T-helper 17 cell (primary cell): ENCODE measurements at regions not wholly inside any gene's neighbourhood (a gene's known extent, or its start where the extent isn't known, plus 50 kb on each side); places are given as distances from the start of the nearest gene placed in this dataset.

Experiments used
- ATAC-seq: fragments of 150-1000 bp; cut with Tn5 transposase; 2 replicates; pipeline ENCODE4 v1.10.0; 2021; ENCODE audit warnings: mild to moderate bottlenecking, moderate library complexity
- DNase-seq, 3 donors: peaks; one replicate each; pipeline versions ENCODE4 v3.0.0 to v3.0.0-alpha.2; 2020 to 2021
- H3K9me3 ChIP-seq: one replicate; pipeline ENCODE4 v1.7.0; 2013; ENCODE audit warnings: low read length, mild to moderate bottlenecking; ENCODE audit not compliant: control insufficient read depth, poor library complexity, severe bottlenecking
- H3K27ac Mint-ChIP-seq: one replicate; pipeline ENCODE4 v1.8.0; 2022; ENCODE audit warnings: mild to moderate bottlenecking, moderate library complexity, mixed read lengths
- H3K27me3 Mint-ChIP-seq: one replicate; pipeline ENCODE4 v1.8.0; 2022; ENCODE audit warnings: mixed read lengths
- H3K36me3 Mint-ChIP-seq: one replicate; pipeline ENCODE4 v1.8.0; 2022; ENCODE audit warnings: low read depth, mixed read lengths
- H3K4me1 Mint-ChIP-seq: one replicate; pipeline ENCODE4 v1.8.0; 2022; ENCODE audit warnings: mild to moderate bottlenecking, mixed read lengths
- H3K4me3 Mint-ChIP-seq: one replicate; pipeline ENCODE4 v1.8.0; 2022; ENCODE audit warnings: mild to moderate bottlenecking, moderate library complexity, mixed read lengths

- Mint-ChIP-seq H3K36me3 (no peaks in the 10 kb centered on the region), H3K4me3 (no peak overlapping the region), H3K27me3 (no peaks in the 10 kb centered on the region), H3K4me1 (no peaks in the 10 kb centered on the region), H3K27ac (no peak overlapping the region)
- ATAC-seq, result no peak
- no peak for DNase-seq
- H3K9me3 ChIP-seq, result no peaks in the 10 kb centered on the region
These were observed 553.4 kb downstream of the ZIC1 start for GRCh38 chr3:147962408-147963164.

GRCh38 chr3:147963711-147964110 is 554.5 kb downstream of the ZIC1 start:
- no peak for ATAC-seq
- no peak for DNase-seq
- no peaks in the 10 kb centered on the region for H3K27me3 Mint-ChIP-seq
- H3K27ac Mint-ChIP-seq, result no peak overlapping the region
- H3K9me3 ChIP-seq, result no peaks in the 10 kb centered on the region
- H3K36me3 Mint-ChIP-seq, result no peaks in the 10 kb centered on the region
- no peaks in the 10 kb centered on the region for H3K4me1 Mint-ChIP-seq
- H3K4me3 Mint-ChIP-seq, result no peak overlapping the region

DNA sequence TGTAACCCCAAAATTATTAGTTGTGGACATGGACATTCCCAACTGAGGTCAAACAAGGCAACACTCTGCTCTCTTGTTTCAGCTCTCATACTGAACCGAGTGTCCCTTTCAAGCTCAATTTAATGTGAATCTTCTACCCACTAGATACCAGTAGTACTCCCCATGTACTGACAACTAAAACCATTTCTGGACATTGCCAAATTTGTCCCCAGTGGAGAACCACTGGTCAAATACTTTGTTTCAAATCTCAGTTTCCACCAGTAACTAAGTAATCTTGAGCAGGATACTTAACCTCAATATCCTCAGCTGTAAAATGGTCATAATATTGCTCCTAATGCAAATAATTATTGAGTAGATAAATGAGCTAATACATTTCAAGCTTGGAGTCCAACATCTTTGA is 566.0 kb downstream of the ZIC1 start:
- DNase-seq (no peak), ATAC-seq (no peak)
- H3K9me3 ChIP-seq, result no peaks in the 10 kb centered on the region
- Mint-ChIP-seq H3K4me3 (no peak overlapping the region), H3K27me3 (no peaks in the 10 kb centered on the region), H3K4me1 (no peaks in the 10 kb centered on the region), H3K27ac (no peak overlapping the region), H3K36me3 (no peaks in the 10 kb centered on the region)

DNA sequence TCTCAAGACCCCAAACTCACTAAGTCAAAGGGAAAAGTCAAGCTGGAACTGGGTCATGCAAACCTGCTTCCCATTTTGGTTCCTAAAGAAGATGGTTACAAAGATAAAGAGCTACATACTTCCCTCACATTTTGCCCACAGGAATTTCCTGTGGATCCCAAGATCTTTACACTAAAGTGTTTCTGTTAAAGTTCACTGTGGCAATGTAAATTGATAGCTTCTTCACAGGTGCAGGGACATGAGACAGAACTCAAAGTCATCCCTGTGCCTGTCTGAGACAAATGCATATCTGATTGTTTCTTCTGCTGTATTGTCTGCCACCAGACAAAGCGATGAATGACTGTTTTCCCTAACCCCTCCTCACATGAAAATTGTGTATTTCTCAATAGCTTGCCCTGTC is 567.8 kb downstream of the ZIC1 start:
- H3K27me3 Mint-ChIP-seq, result no peaks in the 10 kb centered on the region
- no peaks in the 10 kb centered on the region for H3K36me3 Mint-ChIP-seq
- DNase-seq, result no peak
- ATAC-seq, result no peak
- no peaks in the 10 kb centered on the region for H3K9me3 ChIP-seq
- H3K27ac Mint-ChIP-seq, result no peak overlapping the region
- no peaks in the 10 kb centered on the region for H3K4me1 Mint-ChIP-seq
- H3K4me3 Mint-ChIP-seq, result no peak overlapping the region

DNA sequence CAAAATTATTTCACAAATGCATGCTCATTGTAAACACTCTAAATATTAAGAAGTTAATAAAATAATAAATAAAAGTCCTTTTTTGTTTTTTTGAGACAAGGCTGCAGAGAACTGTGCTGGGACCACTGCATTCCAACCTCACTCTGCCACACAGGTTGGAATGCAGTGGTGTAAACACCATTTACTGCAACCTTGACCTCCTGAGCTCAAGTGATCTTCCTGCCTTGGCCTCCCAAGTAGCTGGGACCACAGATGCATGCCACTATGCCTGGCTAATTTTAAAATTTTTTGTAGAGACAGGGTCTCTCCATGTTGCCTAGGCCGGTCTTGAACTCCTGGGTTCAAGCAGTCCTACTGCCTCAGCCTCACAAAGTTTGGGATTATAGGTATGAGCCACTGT is 578.4 kb downstream of the ZIC1 start:
- H3K4me1 Mint-ChIP-seq, result no peaks in the 10 kb centered on the region
- no peak for ATAC-seq
- H3K4me3 Mint-ChIP-seq, result no peak overlapping the region
- no peaks in the 10 kb centered on the region for H3K27me3 Mint-ChIP-seq
- no peak overlapping the region for H3K27ac Mint-ChIP-seq
- no peak for DNase-seq
- no peaks in the 10 kb centered on the region for H3K36me3 Mint-ChIP-seq
- no peaks in the 10 kb centered on the region for H3K9me3 ChIP-seq

- no peaks in the 10 kb centered on the region for H3K27me3 Mint-ChIP-seq
These were observed 580.2 kb downstream of the ZIC1 start for GRCh38 chr3:147989344-147989743.

DNA sequence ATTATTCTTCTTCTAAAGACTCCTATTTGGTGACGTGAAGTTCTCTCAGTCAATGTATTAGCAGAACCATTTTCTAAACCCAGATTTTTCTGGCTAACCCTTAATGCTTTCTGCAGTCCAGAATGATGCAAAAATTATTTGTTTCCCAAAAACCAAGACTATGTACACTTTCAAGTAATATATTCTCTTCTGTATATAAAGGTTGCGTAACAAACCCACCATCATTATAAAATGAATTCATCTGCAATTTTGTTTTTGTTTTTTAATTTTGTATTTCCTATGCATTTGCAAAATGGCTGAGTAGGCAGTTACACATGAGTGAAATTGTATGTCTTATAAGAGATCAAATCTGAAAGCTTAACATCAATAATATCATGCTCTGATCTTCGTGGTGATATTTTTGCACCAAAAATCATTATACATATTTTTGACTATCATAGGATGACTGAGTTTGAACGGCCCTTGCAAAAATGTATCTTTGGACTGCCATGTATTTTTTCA is 593.6 kb downstream of the ZIC1 start:
- no peaks in the 10 kb centered on the region for H3K27me3 Mint-ChIP-seq
- no peak for DNase-seq
- no peak overlapping the region for H3K27ac Mint-ChIP-seq
- no peaks in the 10 kb centered on the region for H3K9me3 ChIP-seq
- no peak overlapping the region for H3K4me3 Mint-ChIP-seq
- ATAC-seq, result no peak
- no peaks in the 10 kb centered on the region for H3K4me1 Mint-ChIP-seq
- no peaks in the 10 kb centered on the region for H3K36me3 Mint-ChIP-seq

More at GRCh38 chr3:147989344-147989743, 580.2 kb downstream of the ZIC1 start:
- Mint-ChIP-seq H3K4me3 (no peak overlapping the region), H3K27ac (no peak overlapping the region), H3K36me3 (no peaks in the 10 kb centered on the region), H3K4me1 (no peaks in the 10 kb centered on the region)
- DNase-seq (no peak), ATAC-seq (no peak)
- no peaks in the 10 kb centered on the region for H3K9me3 ChIP-seq

DNA sequence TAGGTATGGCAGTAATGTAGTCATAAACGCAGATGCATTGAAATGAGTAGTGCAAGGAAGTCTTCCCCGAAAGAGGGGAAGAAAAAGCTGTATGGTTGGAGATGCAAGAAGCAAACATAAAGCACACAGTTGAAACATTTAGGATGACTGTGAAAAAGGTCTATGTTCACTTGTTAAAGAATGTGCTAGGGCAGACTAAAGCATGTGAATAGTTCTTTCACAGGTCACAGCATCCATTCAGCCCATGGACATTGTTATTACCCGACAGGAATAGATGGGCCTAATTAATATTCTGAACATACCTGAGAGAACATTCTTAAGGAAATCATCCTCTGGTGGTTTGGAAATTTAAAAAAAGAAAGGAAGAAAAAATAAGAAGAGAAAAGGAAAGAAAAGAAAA is 595.2 kb downstream of the ZIC1 start:
- H3K9me3 ChIP-seq, result no peaks in the 10 kb centered on the region
- Mint-ChIP-seq H3K4me3 (no peak overlapping the region), H3K36me3 (no peaks in the 10 kb centered on the region), H3K4me1 (no peaks in the 10 kb centered on the region), H3K27me3 (no peaks in the 10 kb centered on the region), H3K27ac (no peak overlapping the region)
- DNase-seq (no peak), ATAC-seq (no peak)

- no peaks in the 10 kb centered on the region for H3K36me3 Mint-ChIP-seq
- ATAC-seq, result no peak
- no peak overlapping the region for H3K27ac Mint-ChIP-seq
- DNase-seq, result no peak
- no peaks in the 10 kb centered on the region for H3K27me3 Mint-ChIP-seq
- H3K4me3 Mint-ChIP-seq, result no peak overlapping the region
- H3K4me1 Mint-ChIP-seq, result no peaks in the 10 kb centered on the region
- no peaks in the 10 kb centered on the region for H3K9me3 ChIP-seq
These were observed 596.3 kb downstream of the ZIC1 start for GRCh38 chr3:148005456-148005855.

DNA sequence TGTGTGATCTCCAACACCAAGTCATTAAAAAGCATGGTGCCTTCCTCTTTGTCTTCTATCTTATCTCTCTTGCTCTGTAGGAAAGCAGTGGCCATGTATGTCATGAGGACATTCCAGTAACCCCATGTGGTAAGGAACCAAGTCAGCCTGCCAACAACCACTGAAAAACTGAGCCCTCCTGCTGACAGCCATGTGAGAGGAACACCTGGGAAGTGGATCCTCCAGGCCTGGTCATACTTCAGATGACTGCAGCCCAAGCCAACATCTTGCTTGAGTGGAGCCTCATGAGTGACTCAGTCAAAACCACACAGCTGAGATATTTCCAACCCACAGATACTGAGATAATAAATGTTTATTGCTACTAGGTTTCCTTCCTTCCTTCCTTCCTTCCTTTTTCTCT is 597.3 kb downstream of the ZIC1 start:
- no peak overlapping the region for H3K27ac Mint-ChIP-seq

DNA sequence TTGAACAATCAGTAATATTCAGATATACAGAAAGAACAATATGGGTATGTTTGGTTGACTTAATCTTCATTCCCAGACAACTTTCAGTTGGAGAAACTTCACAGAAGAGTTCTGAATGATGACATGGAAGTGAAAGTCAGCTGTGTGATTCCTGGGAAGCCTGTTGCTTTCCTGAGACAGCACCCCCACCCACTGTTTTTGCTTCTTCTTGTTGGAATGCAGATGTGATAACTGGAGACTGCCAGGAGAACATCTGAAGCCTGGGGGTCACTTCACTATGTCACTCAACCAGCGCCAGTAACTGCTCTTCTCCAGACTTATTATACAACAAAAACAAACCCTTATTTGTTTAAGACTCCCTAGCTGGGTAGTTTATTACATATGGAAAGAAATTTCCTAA is 599.4 kb downstream of the ZIC1 start:
- ATAC-seq (no peak), DNase-seq (no peak)
- H3K4me3 Mint-ChIP-seq, result no peak overlapping the region
- no peak overlapping the region for H3K27ac Mint-ChIP-seq
- no peaks in the 10 kb centered on the region for H3K27me3 Mint-ChIP-seq
- H3K36me3 Mint-ChIP-seq, result no peaks in the 10 kb centered on the region
- H3K4me1 Mint-ChIP-seq, result no peaks in the 10 kb centered on the region
- H3K9me3 ChIP-seq, result no peaks in the 10 kb centered on the region

More for the DNA sequence above, 597.3 kb downstream of the ZIC1 start:
- Mint-ChIP-seq H3K27me3 (no peaks in the 10 kb centered on the region), H3K36me3 (no peaks in the 10 kb centered on the region), H3K4me1 (no peaks in the 10 kb centered on the region), H3K4me3 (no peak overlapping the region)
- H3K9me3 ChIP-seq, result no peaks in the 10 kb centered on the region
- DNase-seq (no peak), ATAC-seq (no peak)

DNA sequence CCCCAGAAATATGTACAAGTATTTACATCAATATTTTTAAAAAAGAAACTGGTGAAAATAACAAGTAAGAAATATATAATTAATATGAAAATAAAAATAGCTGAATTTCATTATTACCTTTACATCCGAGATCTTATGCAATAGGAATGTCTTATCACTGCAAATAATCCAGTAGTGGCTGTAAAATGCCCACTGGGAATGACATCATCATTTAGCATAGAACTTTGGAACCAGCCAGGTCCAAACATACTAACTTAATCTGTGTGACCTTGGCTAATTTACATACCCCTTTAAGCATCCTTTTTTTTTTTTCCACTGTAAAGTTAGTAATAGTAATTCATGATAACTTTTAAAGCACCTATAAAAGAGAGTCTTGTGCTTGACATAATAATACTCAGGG is 611.7 kb downstream of the ZIC1 start:
- no peaks in the 10 kb centered on the region for H3K9me3 ChIP-seq
- H3K36me3 Mint-ChIP-seq, result no peaks in the 10 kb centered on the region
- H3K27ac Mint-ChIP-seq, result no peak overlapping the region
- no peak for DNase-seq
- H3K4me3 Mint-ChIP-seq, result no peak overlapping the region
- ATAC-seq, result no peak
- H3K27me3 Mint-ChIP-seq, result no peaks in the 10 kb centered on the region
- H3K4me1 Mint-ChIP-seq, result no peaks in the 10 kb centered on the region

GRCh38 chr3:148021381-148021780 is 612.2 kb downstream of the ZIC1 start:
- no peak for DNase-seq

DNA sequence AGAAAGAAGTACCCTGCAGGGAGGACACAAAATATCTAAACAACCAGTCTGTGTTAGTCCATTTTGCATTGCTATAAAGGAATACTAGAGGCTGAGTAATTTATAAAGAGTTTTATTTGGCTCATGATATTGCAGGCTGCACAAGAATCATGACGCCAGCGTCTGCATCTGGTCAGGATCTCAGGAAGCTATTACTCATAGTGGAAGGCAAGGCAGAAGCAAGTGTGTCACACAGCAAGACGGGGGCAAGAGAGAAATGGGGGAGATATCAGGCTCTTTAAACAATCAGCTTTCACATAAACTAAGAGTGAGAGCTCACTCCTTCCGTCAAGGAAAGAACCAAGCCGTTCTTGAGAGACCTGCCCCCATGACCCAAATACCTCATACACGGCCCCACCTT is 614.8 kb downstream of the ZIC1 start:
- Mint-ChIP-seq H3K27ac (no peak overlapping the region), H3K27me3 (no peaks in the 10 kb centered on the region), H3K36me3 (no peaks in the 10 kb centered on the region), H3K4me3 (no peak overlapping the region), H3K4me1 (no peaks in the 10 kb centered on the region)
- no peaks in the 10 kb centered on the region for H3K9me3 ChIP-seq
- ATAC-seq, result no peak
- DNase-seq, result no peak

More at GRCh38 chr3:148021381-148021780, 612.2 kb downstream of the ZIC1 start:
- H3K9me3 ChIP-seq, result no peaks in the 10 kb centered on the region
- ATAC-seq, result no peak
- H3K27me3 Mint-ChIP-seq, result no peaks in the 10 kb centered on the region
- H3K27ac Mint-ChIP-seq, result no peak overlapping the region
- H3K4me1 Mint-ChIP-seq, result no peaks in the 10 kb centered on the region
- no peak overlapping the region for H3K4me3 Mint-ChIP-seq
- no peaks in the 10 kb centered on the region for H3K36me3 Mint-ChIP-seq
